HEK293 (cell line): ENCODE measurements at regions not wholly inside any gene's neighbourhood (a gene's known extent, or its start where the extent isn't known, plus 50 kb on each side); places are given as distances from the start of the nearest gene placed in this dataset.

Source experiments
- BCL11A ChIP-seq: fragments of 450-650 bp; formaldehyde crosslinking; IDR thresholded peaks from 2 replicates; pipeline ENCODE4 v1.5.1; 2016; ENCODE audit warnings: low read depth, missing biosample characterization, missing genetic modification characterization
- CTCF ChIP-seq: fragments of 450-650 bp; formaldehyde crosslinking; IDR thresholded peaks from 2 replicates; pipeline ENCODE4 v1.5.1; 2016; ENCODE audit warnings: missing biosample characterization, missing genetic modification characterization
- ZBTB44 ChIP-seq: fragments of 450-650 bp; IDR thresholded peaks from 2 replicates; pipeline ENCODE4 v1.5.1; 2018; ENCODE audit warnings: missing biosample characterization, mild to moderate bottlenecking, missing genetic modification characterization
- ZNF747 ChIP-seq: fragments of 450-650 bp; formaldehyde crosslinking; IDR thresholded peaks from 2 replicates; pipeline ENCODE4 v1.5.1; 2016; ENCODE audit warnings: missing biosample characterization, missing genetic modification characterization

- no peak for TF ChIP-seq CTCF (tag by site-specific recombination)
- TF ChIP-seq ZBTB44, result no peak
- no peak for TF ChIP-seq ZNF747 (tag by site-specific recombination)
- TF ChIP-seq BCL11A (tag by site-specific recombination), result no peak
Measured at GRCh38 chr10:8978100-8978499, 923.6 kb downstream of the GATA3 start.
